Loucy (cell line): ENCODE measurements at regions not wholly inside any gene's neighbourhood (a gene's known extent, or its start where the extent isn't known, plus 50 kb on each side); places are given as distances from the start of the nearest gene placed in this dataset.

Experiments
- H2AFZ ChIP-seq: fragments of 200-600 bp; sonication (generic); 2 replicates; pipeline ENCODE4 v1.6.0; 2016; ENCODE audit warnings: antibody characterized with exemption, mild to moderate bottlenecking, low read length, moderate library complexity
- H3F3A ChIP-seq: fragments of 200-600 bp; 2 replicates; pipeline ENCODE4 v1.6.0; 2016; ENCODE audit warnings: antibody characterized with exemption, low read depth, mild to moderate bottlenecking
- H3K27me3 ChIP-seq: fragments of 200-600 bp; sonication (generic); 2 replicates; pipeline ENCODE4 v1.6.1; 2014; ENCODE audit warnings: low read length, mild to moderate bottlenecking; ENCODE audit not compliant: insufficient read depth, poor library complexity, severe bottlenecking
- H3K36me3 ChIP-seq: fragments of 200-600 bp; sonication (generic); 2 replicates; pipeline ENCODE4 v1.6.1; 2016; ENCODE audit warnings: low read length; ENCODE audit not compliant: insufficient read depth
- H3K4me1 ChIP-seq: fragments of 200-600 bp; sonication (generic); 2 replicates; pipeline ENCODE4 v1.5.1; 2014; ENCODE audit warnings: low read length, mild to moderate bottlenecking; ENCODE audit not compliant: insufficient read depth, poor library complexity, severe bottlenecking
- H3K4me2 ChIP-seq: fragments of 200-600 bp; sonication (generic); 2 replicates; pipeline ENCODE4 v1.6.0; 2014; ENCODE audit warnings: antibody characterized with exemption, low read length, low read depth, mild to moderate bottlenecking; ENCODE audit not compliant: poor library complexity, severe bottlenecking
- H3K4me3 ChIP-seq: fragments of 200-600 bp; sonication (generic); 2 replicates; pipeline ENCODE4 v1.5.1; 2014; ENCODE audit warnings: low read length, mild to moderate bottlenecking, mixed read lengths; ENCODE audit not compliant: poor library complexity, severe bottlenecking
- H3K79me2 ChIP-seq: fragments of 200-600 bp; sonication (generic); 2 replicates; pipeline ENCODE4 v1.6.1; 2014; ENCODE audit warnings: low read length; ENCODE audit not compliant: insufficient read depth
- H3K9ac ChIP-seq: fragments of 200-600 bp; sonication (generic); 2 replicates; pipeline ENCODE4 v1.6.0; 2014; ENCODE audit warnings: mild to moderate bottlenecking, low read depth, low read length, moderate library complexity; ENCODE audit not compliant: poor library complexity, severe bottlenecking
- H3K9me2 ChIP-seq: fragments of 200-600 bp; sonication (generic); replicated peaks from 2 replicates; pipeline ENCODE4 v1.6.1; 2016; ENCODE audit warnings: low read depth, low read length, mixed read lengths
- H3K9me3 ChIP-seq: fragments of 200-600 bp; sonication (generic); 2 replicates; pipeline ENCODE4 v1.6.1; 2014; ENCODE audit warnings: mild to moderate bottlenecking, antibody characterized with exemption, low read length, low read depth; ENCODE audit not compliant: insufficient read depth
- H4K20me1 ChIP-seq: fragments of 200-600 bp; sonication (generic); 2 replicates; pipeline ENCODE4 v1.6.0; 2014; ENCODE audit warnings: antibody characterized with exemption, low read length, mild to moderate bottlenecking; ENCODE audit not compliant: insufficient read depth, poor library complexity, severe bottlenecking
- CTCF ChIP-seq: fragments of 200-600 bp; sonication (generic); conservative IDR thresholded peaks from 2 replicates; pipeline ENCODE4 v1.5.1; 2014; ENCODE audit warnings: mild to moderate bottlenecking, antibody characterized with exemption, low read length
- EZH2phosphoT487 ChIP-seq: fragments of 200-600 bp; IDR thresholded peaks from 2 replicates; pipeline ENCODE4 v1.6.1; 2018; ENCODE audit warnings: antibody characterized with exemption, mild to moderate bottlenecking, moderate library complexity, borderline replicate concordance

GRCh38 chr5:166979307-166979895 lies 1312.0 kb upstream of the WWC1 start:
- H3K9me2 ChIP-seq: no peaks in the 10 kb centered on the region
- H3K27me3 ChIP-seq: no peaks in the 10 kb centered on the region
- H3K9me3 ChIP-seq: no peaks in the 10 kb centered on the region
- H3K36me3 ChIP-seq: no peaks in the 10 kb centered on the region
- no peak overlapping the region for H3K9ac ChIP-seq
- no peaks in the 10 kb centered on the region for H3F3A ChIP-seq
- H2AFZ ChIP-seq: no peak overlapping the region
- H3K4me2 ChIP-seq: no peak overlapping the region
- TF ChIP-seq CTCF: no peak
- H4K20me1 ChIP-seq: no peaks in the 10 kb centered on the region
- H3K4me3 ChIP-seq: no peak overlapping the region
- no peaks in the 10 kb centered on the region for H3K4me1 ChIP-seq
- no peaks in the 10 kb centered on the region for H3K79me2 ChIP-seq

- no peak overlapping the region for H3K9ac ChIP-seq
- H3K27me3 ChIP-seq: no peaks in the 10 kb centered on the region
- no peaks in the 10 kb centered on the region for H3K79me2 ChIP-seq
- TF ChIP-seq CTCF (no peak), EZH2phosphoT487 (no peak)
- no peaks in the 10 kb centered on the region for H3K9me3 ChIP-seq
- H3K9me2 ChIP-seq: no peaks in the 10 kb centered on the region
- no peak overlapping the region for H2AFZ ChIP-seq
- no peaks in the 10 kb centered on the region for H3K36me3 ChIP-seq
- H3F3A ChIP-seq: no peaks in the 10 kb centered on the region
- no peaks in the 10 kb centered on the region for H3K4me1 ChIP-seq
- H4K20me1 ChIP-seq: no peaks in the 10 kb centered on the region
- no peak overlapping the region for H3K4me2 ChIP-seq
- H3K4me3 ChIP-seq: no peak overlapping the region
Measured at GRCh38 chr5:166980666-166981065, 1310.8 kb upstream of the WWC1 start.

- H3K4me1 ChIP-seq: no peaks in the 10 kb centered on the region
- no peaks in the 10 kb centered on the region for H3K27me3 ChIP-seq
- H3K79me2 ChIP-seq: no peaks in the 10 kb centered on the region
- no peak overlapping the region for H2AFZ ChIP-seq
- H3K9me3 ChIP-seq: no peaks in the 10 kb centered on the region
- no peak for TF ChIP-seq CTCF
- no peak for TF ChIP-seq EZH2phosphoT487
- no peak overlapping the region for H3K4me2 ChIP-seq
- H3K36me3 ChIP-seq: no peaks in the 10 kb centered on the region
- H3K9ac ChIP-seq: no peak overlapping the region
- H3F3A ChIP-seq: no peaks in the 10 kb centered on the region
- H3K9me2 ChIP-seq: no peaks in the 10 kb centered on the region
- no peaks in the 10 kb centered on the region for H4K20me1 ChIP-seq
- H3K4me3 ChIP-seq: no peak overlapping the region
Measured at GRCh38 chr5:166982226-166982625, 1309.2 kb upstream of the WWC1 start.
